ENCODE measurements at regions not wholly inside any gene's neighbourhood (a gene's known extent, or its start where the extent isn't known, plus 50 kb on each side); places are given as distances from the start of the nearest gene placed in this dataset.
"Not testable (repeated sequence)": the region's sequence is repeated elsewhere in the genome, so short reads cannot be mapped to it uniquely, and the experiment has no call there.

DNA sequence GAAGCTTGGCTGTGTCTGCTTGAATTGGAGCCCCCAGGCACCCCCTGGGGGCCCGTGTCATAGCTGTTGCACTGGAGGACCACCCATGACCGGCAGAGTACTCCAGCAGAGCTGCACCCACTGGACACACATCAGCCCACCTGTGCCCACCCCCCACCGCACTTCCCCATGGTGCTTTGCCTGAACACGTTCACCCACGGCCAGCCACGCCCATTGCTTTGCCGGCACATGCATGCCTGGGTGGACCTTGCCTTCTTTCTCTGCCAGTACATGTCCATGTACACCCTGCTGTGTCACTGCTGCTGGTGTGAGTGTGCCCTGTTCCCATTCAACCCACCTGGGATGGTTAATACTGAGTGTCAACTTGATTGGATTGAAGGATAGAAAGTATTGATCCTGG is 88.7 kb downstream of the SAMD9 start:
- no peak overlapping the region for H3K4me3 ChIP-seq (ENCODE audit: control insufficient read depth, low read depth, low read length)
- DNase-seq (ENCODE audit: low read depth): no peak
- TF ChIP-seq CTCF (IDR thresholded peaks at IDR 0.05; ENCODE audit: control insufficient read depth, insufficient read depth, low read depth, low read length, missing control alignments): no peak

DNA sequence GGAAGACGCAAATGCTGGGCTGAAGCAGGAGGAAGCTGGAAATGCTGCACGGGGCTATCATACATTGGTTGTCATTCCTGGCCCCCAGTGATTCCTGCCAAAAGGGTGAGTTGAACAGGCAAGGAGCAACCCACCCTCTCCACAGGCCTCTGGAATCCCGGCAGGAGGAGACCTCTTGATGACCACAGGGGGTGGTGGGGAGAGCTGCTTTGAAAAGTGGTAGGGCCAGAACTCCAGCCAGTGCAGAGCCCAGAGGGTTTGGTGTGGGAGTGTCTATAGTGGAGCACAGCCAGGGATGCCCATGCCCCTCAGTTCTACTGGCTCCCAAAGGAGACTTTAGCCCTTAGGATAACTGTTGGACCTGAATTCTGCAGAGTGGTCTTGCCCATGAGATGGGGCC is 89.2 kb downstream of the SAMD9 start:
- DNase-seq (ENCODE audit: low read depth): no peak
- H3K4me3 ChIP-seq (ENCODE audit: control insufficient read depth, low read depth, low read length): no peak overlapping the region
- no peak for TF ChIP-seq CTCF (IDR thresholded peaks at IDR 0.05; ENCODE audit: control insufficient read depth, insufficient read depth, low read depth, low read length, missing control alignments)

- H3K4me3 ChIP-seq (ENCODE audit: control insufficient read depth, low read depth, low read length): no peak overlapping the region
- TF ChIP-seq CTCF (IDR thresholded peaks at IDR 0.05; ENCODE audit: control insufficient read depth, insufficient read depth, low read depth, low read length, missing control alignments): no peak
- DNase-seq (ENCODE audit: low read depth): no peak
Measured at GRCh38 chr7:93027044-93027443, 90.7 kb downstream of the SAMD9 start.

GRCh38 chr7:93026425-93026824 is 91.4 kb downstream of the SAMD9 start:
- no peak for DNase-seq (ENCODE audit: low read depth)
- H3K4me3 ChIP-seq (ENCODE audit: control insufficient read depth, low read depth, low read length): no peak overlapping the region
- no peak for TF ChIP-seq CTCF (IDR thresholded peaks at IDR 0.05; ENCODE audit: control insufficient read depth, insufficient read depth, low read depth, low read length, missing control alignments)

GRCh38 chr7:93025389-93025788 is 92.4 kb downstream of the SAMD9 start:
- no peak for DNase-seq (ENCODE audit: low read depth)
- TF ChIP-seq CTCF (IDR thresholded peaks at IDR 0.05; ENCODE audit: control insufficient read depth, insufficient read depth, low read depth, low read length, missing control alignments): no peak
- H3K4me3 ChIP-seq (ENCODE audit: control insufficient read depth, low read depth, low read length): no peak overlapping the region

- DNase-seq (ENCODE audit: low read depth); H3K4me3 ChIP-seq (ENCODE audit: control insufficient read depth, low read depth, low read length): not testable (repeated sequence)
Measured at GRCh38 chr7:93022931-93023478, 94.8 kb downstream of the SAMD9 start.

DNA sequence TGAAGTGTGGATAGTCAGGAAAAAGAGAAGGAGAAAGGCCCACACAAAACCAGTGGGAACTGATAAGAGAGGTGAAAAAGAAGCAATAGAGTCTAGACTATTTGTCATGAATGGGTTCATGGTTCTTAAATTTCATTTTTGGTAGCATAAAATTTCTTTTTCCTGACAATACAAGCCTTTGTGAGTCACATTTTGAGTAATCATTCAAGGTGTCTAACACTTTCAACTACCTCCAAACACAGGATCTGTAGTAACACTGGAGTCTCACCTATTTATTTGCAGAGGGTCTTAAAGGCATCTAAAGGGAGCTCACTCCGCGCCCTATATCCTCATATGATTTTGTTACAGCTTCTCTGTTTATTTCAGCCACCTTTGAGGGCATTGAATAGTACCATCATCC is 96.0 kb downstream of the SAMD9 start:
- TF ChIP-seq CTCF (IDR thresholded peaks at IDR 0.05; ENCODE audit: control insufficient read depth, insufficient read depth, low read depth, low read length, missing control alignments): no peak
- no peak overlapping the region for H3K4me3 ChIP-seq (ENCODE audit: control insufficient read depth, low read depth, low read length)
- no peak for DNase-seq (ENCODE audit: low read depth)
